GM12874 (cell line): ENCODE measurements at regions not wholly inside any gene's neighbourhood (a gene's known extent, or its start where the extent isn't known, plus 50 kb on each side); places are given as distances from the start of the nearest gene placed in this dataset.

Source experiments
- CTCF ChIP-seq: IDR thresholded peaks from 2 replicates; pipeline ENCODE4 v1.5.1; 2011; ENCODE audit warnings: low read depth, mild to moderate bottlenecking, control low read depth, low read length, moderate library complexity; ENCODE audit not compliant: insufficient read depth

GRCh38 chr14:97074856-97075255 is 277.7 kb downstream of the VRK1 start:
- no peak for TF ChIP-seq CTCF

- no peak for TF ChIP-seq CTCF
Observed at GRCh38 chr14:97077253-97077653, 280.1 kb downstream of the VRK1 start.

- TF ChIP-seq CTCF, result no peak
Observed at GRCh38 chr14:97077687-97078086, 280.5 kb downstream of the VRK1 start.

GRCh38 chr14:97080991-97081390 is 283.8 kb downstream of the VRK1 start:
- TF ChIP-seq CTCF, result no peak

- TF ChIP-seq CTCF, result no peak
Observed at GRCh38 chr14:97095269-97095668, 298.1 kb downstream of the VRK1 start.

GRCh38 chr14:97097296-97097695 is 300.1 kb downstream of the VRK1 start:
- TF ChIP-seq CTCF, result no peak

- no peak for TF ChIP-seq CTCF
Observed at GRCh38 chr14:97100306-97100705, 303.1 kb downstream of the VRK1 start.

GRCh38 chr14:97101561-97101960 is 304.4 kb downstream of the VRK1 start:
- TF ChIP-seq CTCF, result no peak
